ENCODE measurements at regions not wholly inside any gene's neighbourhood (a gene's known extent, or its start where the extent isn't known, plus 50 kb on each side); places are given as distances from the start of the nearest gene placed in this dataset.
"Not testable (repeated sequence)": the region's sequence is repeated elsewhere in the genome, so short reads cannot be mapped to it uniquely, and the experiment has no call there.

- FAIRE-seq; H3K79me2 ChIP-seq (ENCODE audit: control insufficient read depth in 1 of 2, insufficient read depth in 2 of 2, low read length in 2 of 2); H3K4me1 ChIP-seq (replicated peaks in 1 of 4; ENCODE audit: control insufficient read depth in 3 of 4, insufficient read depth in 4 of 4, low read length in 3 of 4); H3K23ac ChIP-seq (ENCODE audit: insufficient read length); CTCF ChIA-PET (ENCODE audit: partially characterized antibody); H2BK5ac ChIP-seq (ENCODE audit: low read depth, low read length); H3K23me2 ChIP-seq (ENCODE audit: low read depth, low read length); H4K5ac ChIP-seq (ENCODE audit: insufficient read length, low read depth, low read length); POLR2A ChIA-PET (ENCODE audit: partially characterized antibody); H2BK12ac ChIP-seq (ENCODE audit: low read depth, low read length); H3K4me2 ChIP-seq (ENCODE audit: insufficient read depth in 1 of 2, low read depth in 2 of 2, low read length in 2 of 2); H3K14ac ChIP-seq (ENCODE audit: insufficient read length); H3K56ac ChIP-seq (replicated peaks; ENCODE audit: insufficient read length, low read depth, low read length); H4K8ac ChIP-seq (ENCODE audit: extremely low read depth, insufficient read depth, low read length); H4K20me1 ChIP-seq (replicated peaks in 1 of 2; ENCODE audit: control insufficient read depth in 1 of 2, insufficient read depth in 2 of 2, low read length in 2 of 2); H3K9me3 ChIP-seq (ENCODE audit: insufficient read depth in 2 of 2, low read depth in 1 of 2, low read length in 1 of 2); H3K4ac ChIP-seq (replicated peaks; ENCODE audit: insufficient read length, low read depth, low read length); H4K91ac ChIP-seq (replicated peaks; ENCODE audit: insufficient read length, low read length); H2BK120ac ChIP-seq (replicated peaks; ENCODE audit: low read depth, low read length); H3K18ac ChIP-seq (ENCODE audit: extremely low read depth, low read length); H2BK20ac ChIP-seq (ENCODE audit: low read length); H3K27ac ChIP-seq (ENCODE audit: low read depth, low read length); H3K79me1 ChIP-seq (ENCODE audit: low read depth, low read length); H3K27me3 ChIP-seq (replicated peaks in 1 of 4; ENCODE audit: control insufficient read depth in 3 of 4, extremely low read depth in 1 of 4, insufficient read depth in 3 of 4, low read length in 3 of 4); H2AK5ac ChIP-seq (ENCODE audit: low read depth, low read length); H2AFZ ChIP-seq (ENCODE audit: low read length); H3K4me3 ChIP-seq (ENCODE audit: extremely low read depth in 1 of 4, insufficient read depth in 2 of 4, low read depth in 3 of 4, low read length in 4 of 4); H3K36me3 ChIP-seq (ENCODE audit: control insufficient read depth in 2 of 4, insufficient read depth in 4 of 4, low read length in 3 of 4); H3K9ac ChIP-seq (replicated peaks in 1 of 4; ENCODE audit: extremely low read depth in 1 of 4, low read depth in 3 of 4, low read length in 3 of 4); H2BK15ac ChIP-seq (ENCODE audit: low read length); DNase-seq (ENCODE audit: low read depth in 1 of 2, low spot score in 2 of 2): not testable (repeated sequence)
Observed at GRCh38 chr1:149279015-149279414, 175.7 kb upstream of the NBPF9 start.

- 100% methylated on average over 1 of the region's 2 CpGs; no CpG with 5 or more reads in 1 of the 2 experiments for WGBS, 2 experiments (ENCODE audit: extremely low coverage in 1 of 2, insufficient coverage in 1 of 2, insufficient read length in 1 of 2, insufficient replicate concordance in 2 of 2, low coverage in 1 of 2, low lambda C conversion rate in 2 of 2, missing lambda C conversion rate in 1 of 2)
- H3K4me2 ChIP-seq (ENCODE audit: insufficient read depth in 1 of 2, low read depth in 2 of 2, low read length in 2 of 2); H2BK120ac ChIP-seq (replicated peaks; ENCODE audit: low read depth, low read length); H3K14ac ChIP-seq (ENCODE audit: insufficient read length); H3K79me1 ChIP-seq (ENCODE audit: low read depth, low read length); H3K27ac ChIP-seq (ENCODE audit: low read depth, low read length); H2BK20ac ChIP-seq (ENCODE audit: low read length); H4K5ac ChIP-seq (ENCODE audit: insufficient read length, low read depth, low read length); H3K27me3 ChIP-seq (replicated peaks in 1 of 4; ENCODE audit: control insufficient read depth in 3 of 4, extremely low read depth in 1 of 4, insufficient read depth in 3 of 4, low read length in 3 of 4); H3K79me2 ChIP-seq (ENCODE audit: control insufficient read depth in 1 of 2, insufficient read depth in 2 of 2, low read length in 2 of 2); POLR2A ChIA-PET (ENCODE audit: partially characterized antibody); H3K4me3 ChIP-seq (ENCODE audit: extremely low read depth in 1 of 4, insufficient read depth in 2 of 4, low read depth in 3 of 4, low read length in 4 of 4); H3K23me2 ChIP-seq (ENCODE audit: low read depth, low read length); CTCF ChIA-PET (ENCODE audit: partially characterized antibody); H4K8ac ChIP-seq (ENCODE audit: extremely low read depth, insufficient read depth, low read length); H2BK5ac ChIP-seq (ENCODE audit: low read depth, low read length); H2BK15ac ChIP-seq (ENCODE audit: low read length); H3K4ac ChIP-seq (replicated peaks; ENCODE audit: insufficient read length, low read depth, low read length); H3K23ac ChIP-seq (ENCODE audit: insufficient read length); H3K9ac ChIP-seq (replicated peaks in 1 of 4; ENCODE audit: extremely low read depth in 1 of 4, low read depth in 3 of 4, low read length in 3 of 4); H3K4me1 ChIP-seq (replicated peaks in 1 of 4; ENCODE audit: control insufficient read depth in 3 of 4, insufficient read depth in 4 of 4, low read length in 3 of 4); FAIRE-seq; H3K56ac ChIP-seq (replicated peaks; ENCODE audit: insufficient read length, low read depth, low read length); H3K18ac ChIP-seq (ENCODE audit: extremely low read depth, low read length); H4K91ac ChIP-seq (replicated peaks; ENCODE audit: insufficient read length, low read length); H4K20me1 ChIP-seq (replicated peaks in 1 of 2; ENCODE audit: control insufficient read depth in 1 of 2, insufficient read depth in 2 of 2, low read length in 2 of 2); H2BK12ac ChIP-seq (ENCODE audit: low read depth, low read length); H3K9me3 ChIP-seq (ENCODE audit: insufficient read depth in 2 of 2, low read depth in 1 of 2, low read length in 1 of 2); H3K36me3 ChIP-seq (ENCODE audit: control insufficient read depth in 2 of 4, insufficient read depth in 4 of 4, low read length in 3 of 4); H2AFZ ChIP-seq (ENCODE audit: low read length); H2AK5ac ChIP-seq (ENCODE audit: low read depth, low read length); DNase-seq (ENCODE audit: low read depth in 1 of 2, low spot score in 2 of 2): not testable (repeated sequence)
Observed at GRCh38 chr1:149279512-149279911, 176.2 kb upstream of the NBPF9 start.
